ENCODE measurements at regions not wholly inside any gene's neighbourhood (a gene's known extent, or its start where the extent isn't known, plus 50 kb on each side); places are given as distances from the start of the nearest gene placed in this dataset.

GRCh38 chr11:129576652-129577051 lies 201.0 kb downstream of the BARX2 start:
- RAD21 ChIA-PET (ENCODE audit: unreplicated experiment) = no interaction called here
- Histone ChIP-seq H3K4me3 (no peak overlapping the region), H3K36me3 (ENCODE audit: control insufficient read depth in 2 of 2, insufficient read depth in 2 of 2, low read length in 1 of 2) (no peaks in the 10 kb centered on the region), H3K27me3 (replicated peaks in 1 of 2; ENCODE audit: control insufficient read depth in 2 of 2, insufficient read depth in 2 of 2, low read length in 1 of 2) (no peaks in the 10 kb centered on the region), H4K20me1 (ENCODE audit: control insufficient read depth, insufficient read depth) (no peaks in the 10 kb centered on the region), H3K4me2 (ENCODE audit: control insufficient read depth, insufficient read depth) (no peak overlapping the region), H3K27ac (ENCODE audit: control insufficient read depth, insufficient read depth) (no peak overlapping the region), H3K79me2 (ENCODE audit: control insufficient read depth, insufficient read depth, low read length) (no peaks in the 10 kb centered on the region), H3K9me3 (replicated peaks; ENCODE audit: control insufficient read depth, insufficient read depth, low read length) (no peaks in the 10 kb centered on the region), H2AFZ (ENCODE audit: control insufficient read depth, low read depth, low read length) (no peak overlapping the region), H3K4me1 (ENCODE audit: control insufficient read depth, insufficient read depth, low read length) (no peaks in the 10 kb centered on the region), H3K9ac (ENCODE audit: control insufficient read depth, insufficient read depth, low read length) (no peak overlapping the region)
- no peak for DNase-seq (ENCODE audit: low read depth, low spot score)
- 0% methylated on average over 2 of the region's 2 CpGs for WGBS (ENCODE audit: insufficient coverage, insufficient replicate concordance, low lambda C conversion rate, missing lambda C conversion rate)
- no peak for FAIRE-seq
- POLR2A ChIA-PET = no interaction called here
- no peak for ATAC-seq
- in situ Hi-C loops (cut with MboI) (no loop called here), intact Hi-C loops (cut with micrococcal nuclease; ENCODE audit: unreplicated experiment) (no loop called here)
- CTCF ChIA-PET = no interaction called here
- no peak for TF ChIP-seq ZSCAN29 (IDR thresholded peaks at IDR 0.05)
- no peak for TF ChIP-seq NFYA (IDR thresholded peaks at IDR 0.05; ENCODE audit: borderline replicate concordance, low read depth, low read length)
- TF ChIP-seq KAT2A (conservative IDR thresholded peaks at IDR 0.05; ENCODE audit: control insufficient read depth, low read depth, low read length) = no peak
- TF ChIP-seq CBX5 (IDR thresholded peaks at IDR 0.05; ENCODE audit: low read depth) = no peak
- TF ChIP-seq ATF2 (IDR thresholded peaks at IDR 0.05; ENCODE audit: low read length) = no peak
- TF ChIP-seq ETV6 (conservative IDR thresholded peaks at IDR 0.05 in 1 of 2, IDR thresholded peaks at IDR 0.05 in 1 of 2; ENCODE audit: borderline replicate concordance in 1 of 2, low read depth in 1 of 2) = no peak
- TF ChIP-seq SMARCA5 (IDR thresholded peaks at IDR 0.05) = no peak
- TF ChIP-seq TBL1XR1 (IDR thresholded peaks at IDR 0.05; ENCODE audit: low read depth, low read length) = no peak
- SMC1A ChIA-PET (ENCODE audit: uncharacterized antibody, unreplicated experiment) = no interaction called here
- no TSS peak for BruUV-seq (replicated peaks)
